H1 (cell line): ENCODE measurements at regions not wholly inside any gene's neighbourhood (a gene's known extent, or its start where the extent isn't known, plus 50 kb on each side); places are given as distances from the start of the nearest gene placed in this dataset.

Experiments used
- CHD2 ChIP-seq: IDR thresholded peaks from 2 replicates; pipeline ENCODE4 v1.6.1; 2012; ENCODE audit warnings: low read length, improper control_type of control experiment
- CREB1 ChIP-seq: IDR thresholded peaks from 2 replicates; pipeline ENCODE4 v1.6.1; 2012; ENCODE audit warnings: inconsistent platforms
- EGR1 ChIP-seq: IDR thresholded peaks from 2 replicates; pipeline ENCODE4 v1.6.1; 2011; ENCODE audit warnings: low read depth, low read length, borderline replicate concordance
- EP300 ChIP-seq, 2 experiments: IDR thresholded peaks; 1 replicate in 1 of 2; 2 replicates in 1 of 2; pipeline ENCODE4 v1.6.1; 2011 to 2012; ENCODE audit warnings: low read depth in 2 of 2, low read length in 2 of 2, mild to moderate bottlenecking in 2 of 2, borderline replicate concordance in 1 of 2, inconsistent platforms in 1 of 2, moderate library complexity in 1 of 2
- HDAC2 ChIP-seq, 2 experiments: fragments of 300-600 bp in 1 of 2; sonication (generic) in 1 of 2; IDR thresholded peaks; 2 replicates each; pipeline ENCODE4 v1.6.1; 2011 to 2012; ENCODE audit warnings: low read depth in 2 of 2, low read length in 2 of 2, mild to moderate bottlenecking in 2 of 2, moderate library complexity in 2 of 2, borderline replicate concordance in 1 of 2, inconsistent platforms in 1 of 2
- JUND ChIP-seq: IDR thresholded peaks from 2 replicates; pipeline ENCODE4 v1.6.1; 2011; ENCODE audit warnings: mild to moderate bottlenecking, improper control_type of control experiment, low read length
- POLR2A ChIP-seq, 2 experiments: IDR thresholded peaks; 1 replicate in 1 of 2; 2 replicates in 1 of 2; pipeline ENCODE4 v1.6.1; 2011; ENCODE audit warnings: low read depth in 2 of 2, low read length in 2 of 2, mild to moderate bottlenecking in 2 of 2; ENCODE audit errors: control extremely low read depth in 1 of 2
- POLR2AphosphoS5 ChIP-seq: IDR thresholded peaks from 2 replicates; pipeline ENCODE4 v1.6.1; 2011; ENCODE audit warnings: low read depth, low read length
- RAD21 ChIP-seq, 2 experiments: IDR thresholded peaks in 1 of 2; conservative IDR thresholded peaks in 1 of 2; 2 replicates each; pipeline ENCODE4 v1.6.1; 2011; ENCODE audit warnings: low read depth in 2 of 2, low read length in 2 of 2, improper control_type of control experiment in 1 of 2, inconsistent platforms in 1 of 2, mild to moderate bottlenecking in 1 of 2, moderate library complexity in 1 of 2
- SP1 ChIP-seq: IDR thresholded peaks from 2 replicates; pipeline ENCODE4 v1.6.1; 2011; ENCODE audit warnings: low read depth, low read length
- TAF1 ChIP-seq: IDR thresholded peaks from 2 replicates; pipeline ENCODE4 v1.6.1; 2011; ENCODE audit warnings: mild to moderate bottlenecking, low read depth, low read length
- USF2 ChIP-seq: IDR thresholded peaks from 2 replicates; pipeline ENCODE4 v1.6.1; 2011; ENCODE audit warnings: low read length, improper control_type of control experiment
- TF ChIP-seq, protein P1 (sequence below), 3 experiments: IDR thresholded peaks; 1 replicate in 2 of 3; 2 replicates in 1 of 3; pipeline versions ENCODE4 v1.5.1 to v1.6.1; 2011; ENCODE audit warnings: low read length in 3 of 3, mild to moderate bottlenecking in 3 of 3, inconsistent platforms in 2 of 3, low read depth in 1 of 3, moderate library complexity in 1 of 3; ENCODE audit not compliant: insufficient read depth in 1 of 3; ENCODE audit errors: control extremely low read depth in 1 of 3
- TF ChIP-seq, protein P2 (sequence below): IDR thresholded peaks from 2 replicates; pipeline ENCODE4 v1.6.1; 2012; ENCODE audit warnings: inconsistent platforms

DNA sequence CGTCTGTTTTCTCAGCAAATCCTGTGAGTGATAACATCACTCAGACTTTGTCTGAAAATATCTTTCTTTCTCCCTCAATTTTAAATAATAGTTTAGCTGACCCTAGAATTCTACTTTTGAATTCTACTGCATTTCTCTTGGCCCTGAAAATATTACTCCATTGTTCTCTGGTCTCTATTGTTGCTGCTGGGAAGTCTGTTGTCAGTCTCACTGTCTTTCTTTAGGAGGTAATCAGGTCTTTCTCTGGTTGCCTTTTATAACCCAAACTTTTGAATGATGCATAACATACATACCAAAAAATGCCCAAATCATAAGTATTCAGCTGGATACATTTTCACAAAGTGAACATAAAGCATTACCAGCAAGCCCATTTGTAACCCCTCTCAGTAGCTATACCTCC is 100.0 kb downstream of the MATN1 start:
- TF ChIP-seq RAD21 (IDR thresholded peaks at IDR 0.05 in 1 of 2, conservative IDR thresholded peaks at IDR 0.05 in 1 of 2; ENCODE audit: low read depth in 2 of 2, low read length in 2 of 2) (no peak), POLR2AphosphoS5 (no peak), JUND (no peak), USF2 (no peak), CHD2 (no peak), CREB1 (no peak), TAF1 (no peak), EP300 (IDR thresholded peaks at IDR 0.05; ENCODE audit: borderline replicate concordance in 1 of 2, low read depth in 2 of 2, low read length in 2 of 2) (no peak), SP1 (no peak), POLR2A (IDR thresholded peaks at IDR 0.05; ENCODE audit: control extremely low read depth in 1 of 2, low read depth in 2 of 2, low read length in 2 of 2) (no peak), HDAC2 (IDR thresholded peaks at IDR 0.05; ENCODE audit: borderline replicate concordance in 1 of 2, low read depth in 2 of 2, low read length in 2 of 2) (no peak), EGR1 (no peak)
- TF ChIP-seq, protein P1, sequence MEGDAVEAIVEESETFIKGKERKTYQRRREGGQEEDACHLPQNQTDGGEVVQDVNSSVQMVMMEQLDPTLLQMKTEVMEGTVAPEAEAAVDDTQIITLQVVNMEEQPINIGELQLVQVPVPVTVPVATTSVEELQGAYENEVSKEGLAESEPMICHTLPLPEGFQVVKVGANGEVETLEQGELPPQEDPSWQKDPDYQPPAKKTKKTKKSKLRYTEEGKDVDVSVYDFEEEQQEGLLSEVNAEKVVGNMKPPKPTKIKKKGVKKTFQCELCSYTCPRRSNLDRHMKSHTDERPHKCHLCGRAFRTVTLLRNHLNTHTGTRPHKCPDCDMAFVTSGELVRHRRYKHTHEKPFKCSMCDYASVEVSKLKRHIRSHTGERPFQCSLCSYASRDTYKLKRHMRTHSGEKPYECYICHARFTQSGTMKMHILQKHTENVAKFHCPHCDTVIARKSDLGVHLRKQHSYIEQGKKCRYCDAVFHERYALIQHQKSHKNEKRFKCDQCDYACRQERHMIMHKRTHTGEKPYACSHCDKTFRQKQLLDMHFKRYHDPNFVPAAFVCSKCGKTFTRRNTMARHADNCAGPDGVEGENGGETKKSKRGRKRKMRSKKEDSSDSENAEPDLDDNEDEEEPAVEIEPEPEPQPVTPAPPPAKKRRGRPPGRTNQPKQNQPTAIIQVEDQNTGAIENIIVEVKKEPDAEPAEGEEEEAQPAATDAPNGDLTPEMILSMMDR (IDR thresholded peaks at IDR 0.05; ENCODE audit: control extremely low read depth in 1 of 3, insufficient read depth in 1 of 3, low read depth in 1 of 3, low read length in 3 of 3): no peak
- TF ChIP-seq, protein P2, sequence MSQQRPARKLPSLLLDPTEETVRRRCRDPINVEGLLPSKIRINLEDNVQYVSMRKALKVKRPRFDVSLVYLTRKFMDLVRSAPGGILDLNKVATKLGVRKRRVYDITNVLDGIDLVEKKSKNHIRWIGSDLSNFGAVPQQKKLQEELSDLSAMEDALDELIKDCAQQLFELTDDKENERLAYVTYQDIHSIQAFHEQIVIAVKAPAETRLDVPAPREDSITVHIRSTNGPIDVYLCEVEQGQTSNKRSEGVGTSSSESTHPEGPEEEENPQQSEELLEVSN: no peak
